WERI-Rb-1 (cell line): ENCODE measurements at regions not wholly inside any gene's neighbourhood (a gene's known extent, or its start where the extent isn't known, plus 50 kb on each side); places are given as distances from the start of the nearest gene placed in this dataset.
"Not testable (repeated sequence)": the region's sequence is repeated elsewhere in the genome, so short reads cannot be mapped to it uniquely, and the experiment has no call there.

ENCODE experiments used
- DNase-seq: peaks from one replicate; pipeline ENCODE4 v3.0.0-alpha.2; 2020
- H3K27ac ChIP-seq: fragments of 250-450 bp; sonication (Bioruptor Pico); 2 replicates; pipeline ENCODE4 v1.5.1; 2020; ENCODE audit warnings: mild to moderate bottlenecking, moderate library complexity
- H3K27me3 ChIP-seq: fragments of 250-450 bp; sonication (Bioruptor Pico); 2 replicates; pipeline ENCODE4 v1.5.1; 2021; ENCODE audit warnings: mild to moderate bottlenecking, low read depth, moderate library complexity; ENCODE audit not compliant: insufficient read depth, severe bottlenecking
- H3K36me3 ChIP-seq: fragments of 250-450 bp; sonication (Bioruptor Pico); 2 replicates; pipeline ENCODE4 v1.5.1; 2020; ENCODE audit warnings: mild to moderate bottlenecking, moderate library complexity
- H3K4me3 ChIP-seq: 2 replicates; pipeline ENCODE4 v1.5.1; 2011; ENCODE audit warnings: low read depth, mild to moderate bottlenecking, control low read depth, low read length
- H3K9me3 ChIP-seq: fragments of 250-450 bp; sonication (Bioruptor Pico); 2 replicates; pipeline ENCODE4 v1.5.1; 2021; ENCODE audit warnings: mild to moderate bottlenecking, moderate library complexity; ENCODE audit not compliant: severe bottlenecking
- CTCF ChIP-seq: IDR thresholded peaks from 2 replicates; pipeline ENCODE4 v1.5.1; 2011; ENCODE audit warnings: low read depth, mild to moderate bottlenecking, control low read depth, inconsistent platforms, low read length

DNA sequence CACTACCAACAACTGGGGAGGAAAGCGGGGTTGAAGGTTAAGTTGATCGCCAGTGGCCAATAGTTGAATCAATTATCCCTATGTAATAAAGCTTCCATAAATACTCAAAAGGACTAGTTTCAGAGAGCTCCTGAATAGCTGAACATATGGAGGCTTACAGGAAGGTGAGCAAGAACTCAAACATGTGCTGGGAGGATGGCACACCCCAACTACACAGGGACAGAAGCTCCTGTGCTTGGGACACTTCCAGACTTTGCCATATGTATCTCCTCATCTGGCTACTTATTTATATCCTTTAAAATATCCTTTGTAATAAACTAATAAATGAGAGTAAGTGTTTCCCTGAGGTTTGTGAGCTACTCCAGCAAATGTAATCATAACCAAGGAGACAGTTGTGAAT is 115.7 kb downstream of the HNMT start:
- DNase-seq, result no peak
- no peak overlapping the region for H3K4me3 ChIP-seq
- TF ChIP-seq CTCF, result no peak
- H3K9me3 ChIP-seq, result no peaks in the 10 kb centered on the region
- no peak overlapping the region for H3K27ac ChIP-seq
- no peaks in the 10 kb centered on the region for H3K36me3 ChIP-seq
- H3K27me3 ChIP-seq, result peaks cover 7% of the 10 kb centered on the region

- Histone ChIP-seq H3K9me3 (no peaks in the 10 kb centered on the region), H3K27me3 (peaks cover 7% of the 10 kb centered on the region), H3K4me3 (no peak overlapping the region), H3K27ac (no peak overlapping the region), H3K36me3 (no peaks in the 10 kb centered on the region)
- no peak for TF ChIP-seq CTCF
- no peak for DNase-seq
These were observed 117.2 kb downstream of the HNMT start for GRCh38 chr2:138081225-138082073.

DNA sequence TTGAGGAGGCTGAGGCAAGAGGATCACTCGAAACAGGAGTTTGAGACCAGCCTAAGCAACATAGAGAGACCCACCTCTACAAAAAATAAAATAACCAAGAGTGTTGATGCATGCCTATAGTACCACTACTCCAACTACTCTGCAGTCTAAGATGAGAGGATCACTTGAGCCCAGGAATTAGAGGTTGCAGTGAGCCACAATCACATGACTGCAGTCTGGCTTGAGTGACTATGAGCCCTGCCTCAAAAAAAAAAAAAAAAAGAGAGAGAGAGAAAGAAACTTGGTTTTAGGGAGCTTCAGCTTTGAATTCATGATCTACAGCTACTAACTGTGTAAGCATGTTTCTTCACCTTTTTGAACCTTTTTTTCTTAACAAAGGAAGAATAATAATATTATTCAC is 119.9 kb downstream of the HNMT start:
- Histone ChIP-seq H3K9me3 (no peaks in the 10 kb centered on the region), H3K27ac (no peak overlapping the region), H3K27me3 (no peaks in the 10 kb centered on the region), H3K4me3 (no peak overlapping the region), H3K36me3 (no peaks in the 10 kb centered on the region)
- TF ChIP-seq CTCF, result no peak
- DNase-seq, result no peak

GRCh38 chr2:138085441-138085840 is 121.2 kb downstream of the HNMT start:
- not testable (repeated sequence) for H3K36me3 ChIP-seq, DNase-seq, H3K27me3 ChIP-seq

DNA sequence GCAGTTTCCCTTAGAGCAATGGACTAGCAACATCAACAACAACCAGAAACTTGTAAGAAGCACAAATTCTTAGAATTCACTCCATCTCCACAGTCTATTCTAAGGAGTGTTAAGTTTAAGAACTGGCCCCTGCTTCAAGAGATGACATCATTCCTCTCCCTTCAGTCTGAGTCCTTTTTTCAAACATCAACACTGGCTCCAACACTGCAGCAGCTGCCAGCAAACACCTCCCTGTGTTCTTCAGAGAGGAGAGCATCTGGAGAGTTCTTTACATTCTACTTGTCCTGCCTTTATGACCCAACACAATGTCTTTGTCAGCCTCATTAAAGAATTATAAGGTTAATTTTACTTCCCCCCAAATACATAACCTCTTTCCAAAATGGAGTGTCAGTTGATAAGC is 122.3 kb downstream of the HNMT start:
- no peak for DNase-seq
- Histone ChIP-seq H3K36me3 (no peaks in the 10 kb centered on the region), H3K27ac (no peak overlapping the region), H3K27me3 (no peaks in the 10 kb centered on the region), H3K4me3 (no peak overlapping the region), H3K9me3 (no peaks in the 10 kb centered on the region)
- TF ChIP-seq CTCF, result no peak

More at GRCh38 chr2:138085441-138085840, 121.2 kb downstream of the HNMT start:
- not testable (repeated sequence) for H3K9me3 ChIP-seq, H3K4me3 ChIP-seq, H3K27ac ChIP-seq

GRCh38 chr2:138087751-138088593 is 123.7 kb downstream of the HNMT start:
- DNase-seq, result no peak

More at GRCh38 chr2:138087751-138088593, 123.7 kb downstream of the HNMT start:
- H3K4me3 ChIP-seq, result no peak overlapping the region
- H3K9me3 ChIP-seq, result no peaks in the 10 kb centered on the region
- H3K36me3 ChIP-seq, result no peaks in the 10 kb centered on the region
- no peak overlapping the region for H3K27ac ChIP-seq
- H3K27me3 ChIP-seq, result no peaks in the 10 kb centered on the region
- no peak for TF ChIP-seq CTCF
